ENCODE measurements at regions not wholly inside any gene's neighbourhood (a gene's known extent, or its start where the extent isn't known, plus 50 kb on each side); places are given as distances from the start of the nearest gene placed in this dataset.
A peak's percentile ranks its signal among the peaks of the same experiment; 100 is the strongest.
"Not testable (repeated sequence)": the region's sequence is repeated elsewhere in the genome, so short reads cannot be mapped to it uniquely, and the experiment has no call there.

DNA sequence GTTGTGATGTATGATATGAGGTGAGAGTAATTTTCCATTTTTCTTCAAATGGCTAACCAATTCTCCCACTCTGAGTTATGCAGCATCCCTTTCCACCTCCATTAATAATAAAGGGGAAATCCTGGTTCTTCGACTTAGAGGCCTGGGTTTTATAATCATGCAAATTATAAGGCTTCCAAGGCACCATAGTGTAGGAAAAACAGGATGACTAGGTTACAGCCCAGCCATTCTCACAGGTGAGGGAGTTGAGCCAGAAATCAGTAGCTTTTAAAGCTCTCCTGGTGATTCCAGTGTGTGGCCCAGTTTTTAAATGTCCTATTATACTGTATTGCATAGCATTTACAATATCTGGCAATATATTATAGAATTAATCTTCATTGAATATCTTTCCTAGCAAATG, 203.1 kb downstream of the ARHGEF9 start:
- DNase-seq: no peak

DNA sequence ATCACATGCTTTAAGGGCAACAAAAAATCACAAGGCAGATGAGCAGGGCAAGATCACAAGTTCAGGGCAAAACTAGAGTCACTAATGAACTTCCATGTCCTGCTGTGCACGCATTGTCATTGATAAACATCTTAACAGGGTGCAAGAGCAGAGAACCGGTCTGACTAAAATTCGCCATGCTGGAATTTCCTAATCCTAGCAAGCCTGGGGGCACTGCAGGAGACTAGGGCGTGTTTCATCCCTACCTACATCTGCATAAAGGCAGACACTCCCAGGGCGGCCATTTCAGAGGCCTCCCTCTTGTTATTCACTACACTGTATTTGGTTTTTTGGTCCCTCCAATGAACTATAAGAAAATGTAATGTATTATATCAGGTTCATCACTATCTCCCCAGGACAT, 203.6 kb downstream of the ARHGEF9 start:
- DNase-seq: no peak

DNA sequence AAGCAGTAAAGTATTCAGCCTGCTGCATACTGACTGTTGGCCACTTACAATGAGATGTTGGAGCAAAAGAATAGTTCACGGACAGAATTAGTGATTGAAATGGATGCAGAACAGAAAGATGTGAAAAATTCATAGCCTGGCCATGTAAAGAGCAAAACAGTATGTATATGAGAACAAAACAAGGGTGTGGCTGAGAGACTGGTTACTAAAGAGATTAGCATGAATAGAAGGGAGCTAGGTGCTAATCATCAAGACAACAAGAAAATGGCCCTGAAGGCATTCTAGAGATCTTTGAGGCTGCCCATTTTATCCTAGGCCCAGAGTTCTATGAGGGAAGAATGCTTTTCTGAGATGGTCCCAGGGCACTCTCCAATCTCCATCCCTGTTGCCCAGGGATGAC, 208.5 kb downstream of the ARHGEF9 start:
- DNase-seq: no peak

DNA sequence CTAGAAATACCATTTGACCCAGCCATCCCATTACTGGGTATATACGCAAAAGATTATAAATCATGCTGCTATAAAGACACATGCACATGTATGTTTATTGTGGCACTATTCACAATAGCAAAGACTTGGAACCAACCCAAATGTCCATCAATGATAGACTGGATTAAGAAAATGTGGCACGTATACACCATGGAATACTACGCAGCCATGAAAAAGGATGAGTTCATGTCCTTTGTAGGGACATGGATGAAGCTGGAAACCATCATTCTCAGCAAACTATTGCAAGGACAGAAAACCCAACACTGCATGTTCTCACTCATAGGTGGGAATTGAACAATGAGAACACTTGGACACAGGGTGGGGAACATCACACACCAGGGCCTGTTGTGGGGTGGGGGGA, 209.3 kb downstream of the ARHGEF9 start:
- DNase-seq: not testable (repeated sequence)

GRCh38 chrX:63566856-63567255, 215.7 kb upstream of the SPIN4 start:
- no peak for DNase-seq

GRCh38 chrX:63561425-63561824, 210.3 kb upstream of the SPIN4 start:
- DNase-seq: no peak

DNA sequence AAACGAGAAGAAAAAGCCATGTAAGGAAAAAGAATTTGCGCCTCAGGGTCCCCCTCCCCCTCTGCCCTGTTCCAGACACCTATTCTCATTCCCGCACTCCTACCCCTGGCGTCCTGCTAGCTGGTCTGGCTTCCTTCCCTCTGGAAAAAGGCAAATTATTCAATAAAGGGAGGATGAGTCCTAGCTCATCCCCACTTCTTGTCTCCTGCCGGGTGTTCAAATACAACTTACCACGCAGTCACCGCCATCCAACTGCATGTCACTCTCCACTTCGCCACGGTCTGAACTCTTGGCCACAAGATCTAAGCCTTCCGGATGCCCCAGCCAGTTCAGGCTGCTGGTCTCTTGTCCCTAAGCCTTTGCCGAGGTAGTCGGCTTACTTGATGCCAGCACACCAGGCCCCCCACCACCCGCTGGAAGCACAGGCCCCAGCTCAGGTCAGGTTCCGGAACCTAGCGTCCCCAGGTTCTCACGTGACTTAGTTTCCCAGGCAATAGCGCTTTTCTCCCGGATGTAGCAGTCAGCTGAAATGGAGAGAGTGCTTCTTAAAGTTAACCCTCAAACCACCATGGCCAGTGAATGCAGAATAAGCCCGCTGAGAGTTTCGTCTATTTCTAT, 209.6 kb upstream of the SPIN4 start:
- DNase-seq: peak; percentile 21 to 33

- DNase-seq: no peak
These were observed 200.7 kb upstream of the SPIN4 start for GRCh38 chrX:63551856-63552255.

DNA sequence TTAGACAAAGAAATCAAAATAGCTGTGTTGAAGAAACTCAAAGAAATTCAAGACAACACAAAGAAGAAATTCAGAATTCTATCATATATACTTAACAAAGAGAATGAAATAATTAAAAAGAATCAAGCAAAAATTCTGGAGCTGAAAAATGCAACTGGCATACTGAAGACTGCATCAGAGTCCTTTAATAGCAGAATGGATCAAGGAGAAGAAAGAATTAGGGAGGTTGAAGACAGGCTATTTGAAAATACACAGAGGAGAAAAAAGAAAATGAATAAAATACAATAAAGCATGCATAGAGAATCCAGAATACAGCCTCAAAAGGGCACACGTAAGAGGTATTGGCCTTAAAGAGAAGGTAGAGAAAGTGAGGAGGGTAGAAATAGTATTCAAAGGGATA, 179.5 kb upstream of the SPIN4 start:
- DNase-seq: no peak

DNA sequence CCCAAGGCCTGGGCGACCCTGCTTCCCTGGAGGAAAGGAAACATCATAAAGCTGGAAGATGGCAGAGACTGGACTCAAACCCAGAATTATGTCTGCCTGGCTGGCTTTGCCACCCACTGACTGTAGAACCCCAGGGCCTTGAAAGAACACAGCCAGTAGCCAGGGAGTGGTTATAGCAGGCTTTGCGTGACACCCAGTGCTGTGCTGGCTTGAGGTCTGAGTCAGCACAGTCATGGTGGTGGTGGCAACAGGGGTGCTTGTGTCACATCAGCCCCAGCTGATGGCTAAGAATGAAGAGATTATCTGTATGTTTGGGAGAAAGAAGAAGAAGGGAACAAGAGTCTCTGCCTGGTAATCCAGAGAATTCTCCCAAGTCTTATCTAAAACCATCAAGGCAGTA, 178.8 kb upstream of the SPIN4 start:
- no peak for DNase-seq

DNA sequence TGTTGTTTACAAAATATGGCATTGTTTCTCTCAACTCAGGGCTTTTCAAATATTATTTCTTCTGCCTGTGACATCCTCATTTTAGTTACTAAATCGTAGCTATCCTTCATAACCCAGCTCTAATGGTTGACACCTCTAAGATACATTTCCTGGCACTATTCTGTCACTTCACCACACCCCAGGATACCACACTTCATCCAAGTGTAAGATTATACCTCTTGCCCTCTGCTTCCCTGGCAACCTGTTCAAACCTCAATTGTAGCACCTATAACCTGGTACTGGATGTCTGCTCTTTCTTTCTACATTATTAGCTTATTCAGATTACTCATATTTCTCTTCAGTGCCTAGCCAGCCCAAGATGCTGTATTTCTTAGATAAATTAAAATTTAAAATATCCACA, 175.7 kb upstream of the SPIN4 start:
- no peak for DNase-seq

- DNase-seq: no peak
These were observed 174.4 kb upstream of the SPIN4 start for GRCh38 chrX:63525491-63525890.

DNA sequence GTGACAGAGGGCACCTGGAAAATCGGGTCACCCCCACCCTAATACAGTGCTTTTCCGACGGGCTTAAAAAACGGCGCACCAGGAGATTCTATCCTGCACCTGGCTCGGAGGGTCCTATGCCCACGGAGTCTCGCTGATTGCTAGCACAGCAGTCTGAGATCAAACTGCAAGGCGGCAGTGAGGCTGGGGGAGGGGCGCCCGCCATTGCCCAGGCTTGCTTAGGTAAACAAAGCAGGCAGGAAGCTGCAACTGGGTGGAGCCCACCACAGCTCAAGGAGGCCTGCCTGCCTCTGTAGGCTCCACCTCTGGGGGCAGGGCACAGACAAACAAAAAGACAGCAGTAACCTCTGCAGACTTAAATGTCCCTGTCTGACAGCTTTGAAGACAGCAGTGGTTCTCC, 168.2 kb upstream of the SPIN4 start:
- DNase-seq: not testable (repeated sequence)

- DNase-seq: no peak
These were observed 163.5 kb upstream of the SPIN4 start for GRCh38 chrX:63514569-63515080.

DNA sequence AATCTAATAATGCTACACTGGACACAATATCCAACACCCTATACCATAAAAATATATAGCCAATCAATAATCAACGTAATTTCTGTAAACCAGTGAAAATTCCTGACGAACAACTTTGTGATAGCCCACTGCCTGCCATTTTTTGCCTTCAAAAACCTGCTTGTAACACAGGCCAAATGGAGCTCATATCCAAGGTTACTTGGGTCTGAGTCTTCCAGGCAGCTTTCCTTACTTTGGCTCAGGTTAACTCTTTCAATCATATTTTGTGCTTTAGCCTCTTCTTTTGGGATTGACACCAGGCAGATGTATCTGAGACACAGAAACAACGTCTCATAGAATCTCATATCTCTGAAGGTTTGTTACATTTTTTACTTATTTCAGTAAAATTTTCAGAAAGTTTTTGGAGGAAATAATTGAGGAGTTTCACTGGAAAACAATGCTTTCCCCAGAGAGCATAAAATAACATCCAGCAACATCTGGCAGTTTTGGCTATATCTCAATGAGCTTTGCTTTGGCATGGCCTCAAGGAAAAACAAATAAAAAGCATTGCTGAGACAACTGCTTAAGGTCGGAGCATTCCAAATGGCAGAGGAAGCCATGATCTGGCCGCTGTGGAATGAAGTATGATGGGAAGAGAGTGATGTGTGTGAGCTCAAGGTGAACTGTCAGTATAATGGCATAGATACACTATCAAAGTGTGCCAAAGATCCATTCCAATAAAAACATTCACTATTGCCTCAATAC, 162.9 kb upstream of the SPIN4 start:
- DNase-seq: no peak

GRCh38 chrX:63511361-63511760, 160.2 kb upstream of the SPIN4 start:
- no peak for DNase-seq

DNA sequence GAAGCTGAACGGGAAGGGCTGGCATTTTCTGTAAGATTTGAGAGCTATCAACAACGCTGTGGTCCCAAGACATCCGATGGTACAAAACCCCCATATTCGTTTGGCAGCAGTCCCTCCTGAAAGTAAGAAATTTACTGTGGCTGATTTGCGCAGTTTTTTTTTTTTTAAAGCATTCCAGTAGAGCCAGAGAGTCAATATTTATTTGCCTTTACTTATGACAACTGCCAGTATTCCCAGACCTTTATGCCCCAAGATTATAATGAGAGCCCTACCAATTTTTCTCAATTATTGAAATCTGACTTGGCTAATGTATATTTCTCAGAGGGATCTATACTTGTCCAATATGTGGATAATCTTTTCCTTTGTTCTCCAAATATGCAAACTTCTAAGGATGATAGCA, 157.5 kb upstream of the SPIN4 start:
- no peak for DNase-seq

- no peak for DNase-seq
These were observed 155.2 kb upstream of the SPIN4 start for GRCh38 chrX:63506320-63506719.

- DNase-seq: no peak
These were observed 152.4 kb upstream of the SPIN4 start for GRCh38 chrX:63503541-63503940.

GRCh38 chrX:63488546-63489373, 137.6 kb upstream of the SPIN4 start:
- DNase-seq: no peak

DNA sequence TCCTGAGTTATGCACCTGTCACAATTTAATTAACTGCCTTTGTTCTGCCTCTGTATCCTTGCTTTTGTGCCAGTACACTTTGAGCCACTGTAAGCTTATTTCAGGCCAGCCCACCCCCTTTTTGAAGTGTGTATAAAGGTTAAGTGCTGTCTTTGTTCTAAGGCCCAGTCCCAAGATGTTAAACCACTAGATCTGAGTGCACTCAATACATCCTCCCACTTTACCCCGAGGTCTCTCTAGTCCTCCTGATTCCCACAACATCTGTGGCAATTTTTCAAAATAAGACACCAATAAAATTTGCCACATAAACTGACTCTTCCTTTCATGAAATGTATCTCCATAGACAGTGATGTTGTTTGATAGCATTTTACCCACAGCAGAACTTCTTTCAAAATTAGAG, 124.1 kb upstream of the SPIN4 start:
- DNase-seq: no peak

- no peak for DNase-seq
These were observed 119.9 kb upstream of the SPIN4 start for GRCh38 chrX:63471004-63471403.

- no peak for DNase-seq
These were observed 119.4 kb upstream of the SPIN4 start for GRCh38 chrX:63470506-63470905.

GRCh38 chrX:63466690-63467089, 115.6 kb upstream of the SPIN4 start:
- no peak for DNase-seq

Measured in stimulated activated CD4-positive, alpha-beta T cell treated with anti-CD3 and anti-CD28 coated beads, Interleukin-2, amount 100 ng/mL, for 48 hours (primary cell).